NCI-H187 treated with DMSO at 0.1 percent for 48 hours (cell line): ENCODE measurements at regions not wholly inside any gene's neighbourhood (a gene's known extent, or its start where the extent isn't known, plus 50 kb on each side); places are given as distances from the start of the nearest gene placed in this dataset.
"Not testable (repeated sequence)": the region's sequence is repeated elsewhere in the genome, so short reads cannot be mapped to it uniquely, and the experiment has no call there.

Experiments used
- DNase-seq: peaks from one replicate; lab custom pipeline; 2025; lab: John Stamatoyannopoulos, UW

GRCh38 chr7:115558161-115558560, 472.4 kb downstream of the TFEC start:
- no peak for DNase-seq

GRCh38 chr7:115557296-115557695, 473.3 kb downstream of the TFEC start:
- DNase-seq, result not testable (repeated sequence)

- DNase-seq, result peak; percentile 95
Measured at GRCh38 chr7:115552766-115553165, 477.8 kb downstream of the TFEC start.

GRCh38 chr7:115549910-115550309, 480.7 kb downstream of the TFEC start:
- DNase-seq, result peak; percentile 86

GRCh38 chr7:115548756-115549155, 481.8 kb downstream of the TFEC start:
- DNase-seq, result no peak

- no peak for DNase-seq
Measured at GRCh38 chr7:115546790-115547189, 483.8 kb downstream of the TFEC start.

- DNase-seq, result no peak
Measured at GRCh38 chr7:115533785-115534184, 496.8 kb downstream of the TFEC start.

GRCh38 chr7:115526278-115526677, 504.3 kb downstream of the TFEC start:
- no peak for DNase-seq

- DNase-seq, result no peak
Measured at GRCh38 chr7:115522174-115522573, 508.4 kb downstream of the TFEC start.

- no peak for DNase-seq
Measured at GRCh38 chr7:115516341-115516740, 514.2 kb downstream of the TFEC start.

- DNase-seq, result no peak
Measured at GRCh38 chr7:115511330-115511729, 519.2 kb downstream of the TFEC start.

- no peak for DNase-seq
Measured at GRCh38 chr7:115505136-115505535, 525.4 kb downstream of the TFEC start.

GRCh38 chr7:115499956-115500355, 530.6 kb downstream of the TFEC start:
- no peak for DNase-seq

- no peak for DNase-seq
Measured at GRCh38 chr7:115496006-115496405, 534.6 kb downstream of the TFEC start.

- no peak for DNase-seq
Measured at GRCh38 chr7:115494529-115495147, 535.9 kb downstream of the TFEC start.

- DNase-seq, result no peak
Measured at GRCh38 chr7:115493381-115493780, 537.2 kb downstream of the TFEC start.

GRCh38 chr7:115491744-115492380, 538.7 kb downstream of the TFEC start:
- no peak for DNase-seq

GRCh38 chr7:115479448-115479847, 551.1 kb downstream of the TFEC start:
- no peak for DNase-seq

GRCh38 chr7:115478426-115478825, 552.1 kb downstream of the TFEC start:
- DNase-seq, result no peak

- DNase-seq, result no peak
Measured at GRCh38 chr7:115477193-115477651, 553.3 kb downstream of the TFEC start.

GRCh38 chr7:115476671-115477181, 553.8 kb downstream of the TFEC start:
- DNase-seq, result no peak

- no peak for DNase-seq
Measured at GRCh38 chr7:115475761-115476385, 554.0 kb downstream of the MDFIC start.

GRCh38 chr7:115475206-115475605, 553.3 kb downstream of the MDFIC start:
- DNase-seq, result no peak
